ENCODE measurements at regions not wholly inside any gene's neighbourhood (a gene's known extent, or its start where the extent isn't known, plus 50 kb on each side); places are given as distances from the start of the nearest gene placed in this dataset.

- no peak for TF ChIP-seq CTCF (IDR thresholded peaks at IDR 0.05; ENCODE audit: partially characterized antibody, unreplicated experiment)
- peaks cover 7% of the 10 kb centered on the region for H3K36me3 Mint-ChIP-seq (ENCODE audit: unreplicated experiment)
- no peak overlapping the region for H3K4me3 Mint-ChIP-seq (ENCODE audit: unreplicated experiment)
- H3K27me3 Mint-ChIP-seq (ENCODE audit: unreplicated experiment): no peaks in the 10 kb centered on the region
- H3K9me3 Mint-ChIP-seq (ENCODE audit: unreplicated experiment): peaks cover 3% of the 10 kb centered on the region
- H3K4me1 Mint-ChIP-seq (ENCODE audit: low read depth, unreplicated experiment): peaks cover 3% of the 10 kb centered on the region
- no peak overlapping the region for H3K27ac Mint-ChIP-seq (ENCODE audit: unreplicated experiment)
- DNase-seq: no peak
Observed at GRCh38 chr5:4180703-4181102, 585.1 kb downstream of the IRX1 start.

- Mint-ChIP-seq H3K9me3 (ENCODE audit: unreplicated experiment) (peaks cover 3% of the 10 kb centered on the region), H3K27ac (ENCODE audit: unreplicated experiment) (no peak overlapping the region), H3K27me3 (ENCODE audit: unreplicated experiment) (no peaks in the 10 kb centered on the region), H3K4me1 (ENCODE audit: low read depth, unreplicated experiment) (peaks cover 3% of the 10 kb centered on the region), H3K36me3 (ENCODE audit: unreplicated experiment) (peaks cover 12% of the 10 kb centered on the region), H3K4me3 (ENCODE audit: unreplicated experiment) (no peak overlapping the region)
- no peak for DNase-seq
- TF ChIP-seq CTCF (IDR thresholded peaks at IDR 0.05; ENCODE audit: partially characterized antibody, unreplicated experiment): no peak
Observed at GRCh38 chr5:4182144-4182543, 586.5 kb downstream of the IRX1 start.

- Mint-ChIP-seq H3K9me3 (ENCODE audit: unreplicated experiment) (peaks cover 3% of the 10 kb centered on the region), H3K27me3 (ENCODE audit: unreplicated experiment) (no peaks in the 10 kb centered on the region), H3K4me1 (ENCODE audit: low read depth, unreplicated experiment) (peaks cover 3% of the 10 kb centered on the region), H3K4me3 (ENCODE audit: unreplicated experiment) (no peak overlapping the region), H3K36me3 (ENCODE audit: unreplicated experiment) (peaks cover 25% of the 10 kb centered on the region), H3K27ac (ENCODE audit: unreplicated experiment) (no peak overlapping the region)
- TF ChIP-seq CTCF (IDR thresholded peaks at IDR 0.05; ENCODE audit: partially characterized antibody, unreplicated experiment): no peak
- no peak for DNase-seq
Observed at GRCh38 chr5:4185127-4185526, 589.5 kb downstream of the IRX1 start.

GRCh38 chr5:4188704-4189103, 593.1 kb downstream of the IRX1 start:
- Mint-ChIP-seq H3K27me3 (ENCODE audit: unreplicated experiment) (no peaks in the 10 kb centered on the region), H3K4me3 (ENCODE audit: unreplicated experiment) (no peak overlapping the region), H3K9me3 (ENCODE audit: unreplicated experiment) (peaks cover 2% of the 10 kb centered on the region), H3K4me1 (ENCODE audit: low read depth, unreplicated experiment) (no peaks in the 10 kb centered on the region), H3K27ac (ENCODE audit: unreplicated experiment) (no peak overlapping the region), H3K36me3 (ENCODE audit: unreplicated experiment) (peaks cover 25% of the 10 kb centered on the region)
- TF ChIP-seq CTCF (IDR thresholded peaks at IDR 0.05; ENCODE audit: partially characterized antibody, unreplicated experiment): no peak
- no peak for DNase-seq

- Mint-ChIP-seq H3K27me3 (ENCODE audit: unreplicated experiment) (no peaks in the 10 kb centered on the region), H3K4me1 (ENCODE audit: low read depth, unreplicated experiment) (peaks cover 5% of the 10 kb centered on the region), H3K4me3 (ENCODE audit: unreplicated experiment) (no peak overlapping the region), H3K27ac (ENCODE audit: unreplicated experiment) (no peak overlapping the region), H3K9me3 (ENCODE audit: unreplicated experiment) (no peaks in the 10 kb centered on the region), H3K36me3 (ENCODE audit: unreplicated experiment) (peaks cover 25% of the 10 kb centered on the region)
- no peak for TF ChIP-seq CTCF (IDR thresholded peaks at IDR 0.05; ENCODE audit: partially characterized antibody, unreplicated experiment)
- DNase-seq: no peak
Observed at GRCh38 chr5:4189317-4189716, 593.7 kb downstream of the IRX1 start.

All from glutamatergic neuron (in vitro differentiated cells).